ENCODE measurements at regions not wholly inside any gene's neighbourhood (a gene's known extent, or its start where the extent isn't known, plus 50 kb on each side); places are given as distances from the start of the nearest gene placed in this dataset.
A peak's percentile ranks its signal among the peaks of the same experiment; 100 is the strongest.

GRCh38 chr5:96244696-96245095 lies 188.4 kb downstream of the PCSK1 start:
- Mint-ChIP-seq H3K9me3 (no peaks in the 10 kb centered on the region), H3K36me3 (no peaks in the 10 kb centered on the region), H3K27ac (no peak overlapping the region)
- DNase-seq (ENCODE audit: low spot score in 2 of 2), result no peak
- ATAC-seq, result no peak

GRCh38 chr5:96243862-96244261 lies 189.2 kb downstream of the PCSK1 start:
- Mint-ChIP-seq H3K9me3 (no peaks in the 10 kb centered on the region), H3K36me3 (no peaks in the 10 kb centered on the region)
- ATAC-seq, result no peak

GRCh38 chr5:96243203-96243602 lies 189.8 kb downstream of the PCSK1 start:
- no peak overlapping the region for H3K27ac Mint-ChIP-seq
- H3K36me3 Mint-ChIP-seq, result no peaks in the 10 kb centered on the region
- DNase-seq (ENCODE audit: low spot score in 2 of 2) (no peak), ATAC-seq (no peak)
- no peaks in the 10 kb centered on the region for H3K9me3 Mint-ChIP-seq

More at GRCh38 chr5:96243862-96244261, 189.2 kb downstream of the PCSK1 start:
- no peak overlapping the region for H3K27ac Mint-ChIP-seq
- no peak for DNase-seq (ENCODE audit: low spot score in 2 of 2)

- H3K9me3 Mint-ChIP-seq, result no peaks in the 10 kb centered on the region
- ATAC-seq (no peak), DNase-seq (ENCODE audit: low spot score in 2 of 2) (no peak)
- H3K36me3 Mint-ChIP-seq, result no peaks in the 10 kb centered on the region
- no peak overlapping the region for H3K27ac Mint-ChIP-seq
Measured at GRCh38 chr5:96242571-96242970, 190.5 kb downstream of the PCSK1 start.

- H3K9me3 Mint-ChIP-seq, result no peaks in the 10 kb centered on the region
- H3K27ac Mint-ChIP-seq, result no peak overlapping the region
- no peak for DNase-seq (ENCODE audit: low spot score in 2 of 2)
- no peaks in the 10 kb centered on the region for H3K36me3 Mint-ChIP-seq
- ATAC-seq, result no peak
Measured at GRCh38 chr5:96236831-96237230, 196.2 kb downstream of the PCSK1 start.

GRCh38 chr5:96236051-96236450 lies 197.0 kb downstream of the PCSK1 start:
- ATAC-seq (no peak), DNase-seq (ENCODE audit: low spot score in 2 of 2) (no peak)

GRCh38 chr5:96235008-96235910 lies 197.8 kb downstream of the PCSK1 start:
- H3K36me3 Mint-ChIP-seq, result no peaks in the 10 kb centered on the region
- no peak overlapping the region for H3K27ac Mint-ChIP-seq
- ATAC-seq (no peak), DNase-seq (ENCODE audit: low spot score in 2 of 2) (no peak)
- peaks cover 0 to 4% of the 10 kb centered on the region in 2 donors for H3K9me3 Mint-ChIP-seq

More at GRCh38 chr5:96236051-96236450, 197.0 kb downstream of the PCSK1 start:
- Mint-ChIP-seq H3K27ac (no peak overlapping the region), H3K36me3 (no peaks in the 10 kb centered on the region), H3K9me3 (peaks cover 0 to 3% of the 10 kb centered on the region in 2 donors)

- no peak for DNase-seq (ENCODE audit: low spot score in 2 of 2)
- no peak for ATAC-seq
- H3K36me3 Mint-ChIP-seq, result no peaks in the 10 kb centered on the region
- H3K27ac Mint-ChIP-seq, result no peak overlapping the region
- H3K9me3 Mint-ChIP-seq, result peaks cover 0 to 4% of the 10 kb centered on the region in 2 donors
Measured at GRCh38 chr5:96232602-96233001, 200.4 kb downstream of the PCSK1 start.

GRCh38 chr5:96229188-96229587 lies 203.9 kb downstream of the PCSK1 start:
- H3K27ac Mint-ChIP-seq, result no peak overlapping the region
- ATAC-seq, result no peak
- H3K36me3 Mint-ChIP-seq, result no peaks in the 10 kb centered on the region
- peaks cover 0 to 4% of the 10 kb centered on the region in 2 donors for H3K9me3 Mint-ChIP-seq
- no peak for DNase-seq (ENCODE audit: low spot score in 2 of 2)

- no peak for DNase-seq (ENCODE audit: low spot score in 2 of 2)
- peak in 1 of 2 donors; percentile 48 for ATAC-seq
- Mint-ChIP-seq H3K36me3 (no peaks in the 10 kb centered on the region), H3K9me3 (peaks cover 0 to 4% of the 10 kb centered on the region in 2 donors), H3K27ac (no peak overlapping the region)
Measured at GRCh38 chr5:96228408-96228807, 204.6 kb downstream of the PCSK1 start.

GRCh38 chr5:96227957-96228356 lies 205.1 kb downstream of the PCSK1 start:
- no peak for ATAC-seq
- H3K27ac Mint-ChIP-seq, result no peak overlapping the region
- H3K9me3 Mint-ChIP-seq, result peaks cover 0 to 4% of the 10 kb centered on the region in 2 donors
- no peak for DNase-seq (ENCODE audit: low spot score in 2 of 2)
- H3K36me3 Mint-ChIP-seq, result no peaks in the 10 kb centered on the region

GRCh38 chr5:96226941-96227552 lies 206.0 kb downstream of the PCSK1 start:
- DNase-seq (ENCODE audit: low spot score in 2 of 2), result no peak
- ATAC-seq, result no peak
- Mint-ChIP-seq H3K9me3 (peaks cover 0 to 4% of the 10 kb centered on the region in 2 donors), H3K27ac (no peak overlapping the region), H3K36me3 (peaks cover 0 to under 1% of the 10 kb centered on the region in 2 donors)

GRCh38 chr5:96222129-96222528 lies 210.9 kb downstream of the PCSK1 start:
- Mint-ChIP-seq H3K36me3 (peaks cover 0 to 10% of the 10 kb centered on the region in 2 donors), H3K27ac (no peak overlapping the region), H3K9me3 (no peaks in the 10 kb centered on the region)
- DNase-seq (ENCODE audit: low spot score in 2 of 2) (no peak), ATAC-seq (no peak)

GRCh38 chr5:96220610-96221390 lies 212.2 kb downstream of the PCSK1 start:
- Mint-ChIP-seq H3K36me3 (peaks cover 0 to 10% of the 10 kb centered on the region in 2 donors), H3K9me3 (no peaks in the 10 kb centered on the region), H3K27ac (peak overlapping the region; percentile 7 to 54)
- DNase-seq (ENCODE audit: low spot score in 2 of 2) (no peak), ATAC-seq (peak; percentile 78 to 91)

- H3K36me3 Mint-ChIP-seq, result peaks cover 0 to 10% of the 10 kb centered on the region in 2 donors
- DNase-seq (ENCODE audit: low spot score in 2 of 2), result no peak
- H3K9me3 Mint-ChIP-seq, result no peaks in the 10 kb centered on the region
- peak overlapping the region in 1 of 2 donors; percentile 54 for H3K27ac Mint-ChIP-seq
- ATAC-seq, result peak; percentile 40 to 60
Measured at GRCh38 chr5:96219580-96220281, 213.3 kb downstream of the PCSK1 start.

- Mint-ChIP-seq H3K9me3 (no peaks in the 10 kb centered on the region), H3K36me3 (peaks cover 0 to 10% of the 10 kb centered on the region in 2 donors), H3K27ac (no peak overlapping the region)
- DNase-seq (ENCODE audit: low spot score in 2 of 2), result no peak
- ATAC-seq, result no peak
Measured at GRCh38 chr5:96218653-96219052, 214.4 kb downstream of the PCSK1 start.
